Endodermal cell (in vitro differentiated cells): ENCODE measurements at regions not wholly inside any gene's neighbourhood (a gene's known extent, or its start where the extent isn't known, plus 50 kb on each side); places are given as distances from the start of the nearest gene placed in this dataset.
A peak's percentile ranks its signal among the peaks of the same experiment; 100 is the strongest.
"Not testable (repeated sequence)": the region's sequence is repeated elsewhere in the genome, so short reads cannot be mapped to it uniquely, and the experiment has no call there.

Source experiments
- DNase-seq: peaks from one replicate; pipeline ENCODE4 v3.0.0-alpha.2; 2017
- H3K27ac ChIP-seq: 2 replicates; pipeline ENCODE4 v1.5.1; 2013; ENCODE audit warnings: mild to moderate bottlenecking, low read depth, low read length, moderate library complexity
- H3K27me3 ChIP-seq: 2 replicates; pipeline ENCODE4 v1.6.1; 2013; ENCODE audit warnings: mild to moderate bottlenecking, low read length, moderate library complexity; ENCODE audit not compliant: insufficient read depth, control insufficient read depth, poor library complexity, severe bottlenecking
- H3K36me3 ChIP-seq: 2 replicates; pipeline ENCODE4 v1.7.0; 2013; ENCODE audit warnings: mild to moderate bottlenecking, low read length, moderate library complexity; ENCODE audit not compliant: control insufficient read depth, insufficient read depth
- H3K4me1 ChIP-seq: one replicate; pipeline ENCODE4 v1.7.0; 2013; ENCODE audit warnings: low read length; ENCODE audit not compliant: control insufficient read depth, insufficient read depth
- H3K4me3 ChIP-seq: 2 replicates; pipeline ENCODE4 v1.5.1; 2013; ENCODE audit warnings: mild to moderate bottlenecking, low read length, moderate library complexity
- H3K9ac ChIP-seq: 2 replicates; pipeline ENCODE4 v1.6.1; 2013; ENCODE audit warnings: mild to moderate bottlenecking, low read length, moderate library complexity; ENCODE audit not compliant: poor library complexity, severe bottlenecking; ENCODE audit errors: extremely low read depth
- H3K9me3 ChIP-seq: 2 replicates; pipeline ENCODE4 v1.6.1; 2013; ENCODE audit warnings: mild to moderate bottlenecking, low read length, moderate library complexity; ENCODE audit not compliant: control insufficient read depth
- H3K27ac Mint-ChIP-seq: 2 replicates; pipeline ENCODE4 v1.8.0; 2020; ENCODE audit warnings: mixed read lengths
- H3K27me3 Mint-ChIP-seq: 2 replicates; pipeline ENCODE4 v1.8.0; 2021; ENCODE audit warnings: mild to moderate bottlenecking, mixed read lengths; ENCODE audit not compliant: insufficient read depth
- H3K36me3 Mint-ChIP-seq: 2 replicates; pipeline ENCODE4 v1.8.0; 2020; ENCODE audit warnings: low read depth, mixed read lengths
- H3K4me1 Mint-ChIP-seq: 2 replicates; pipeline ENCODE4 v1.8.0; 2020; ENCODE audit warnings: mixed read lengths
- H3K4me3 Mint-ChIP-seq: 2 replicates; pipeline ENCODE4 v1.8.0; 2020; ENCODE audit warnings: mild to moderate bottlenecking, moderate library complexity, mixed read lengths
- H3K9me3 Mint-ChIP-seq: 2 replicates; pipeline ENCODE4 v1.8.0; 2020; ENCODE audit warnings: mild to moderate bottlenecking, mixed read lengths
- WGBS, 2 experiments: methylation state at CpG; one replicate each; pipeline versions ENCODE4 v1.1.5 to v1.1.7; 2013; ENCODE audit warnings: missing lambda C conversion rate in 2 of 2, mixed read lengths in 1 of 2; ENCODE audit not compliant: insufficient coverage in 1 of 2, insufficient read length in 1 of 2; 5-methylcytosine and 5-hydroxymethylcytosine counted together
- TF ChIP-seq, protein P1 (sequence below): fragments of 200-600 bp; sonication (generic); conservative IDR thresholded peaks from 2 replicates; pipeline ENCODE4 v1.5.0; 2021; ENCODE audit warnings: antibody characterized with exemption, mild to moderate bottlenecking

DNA sequence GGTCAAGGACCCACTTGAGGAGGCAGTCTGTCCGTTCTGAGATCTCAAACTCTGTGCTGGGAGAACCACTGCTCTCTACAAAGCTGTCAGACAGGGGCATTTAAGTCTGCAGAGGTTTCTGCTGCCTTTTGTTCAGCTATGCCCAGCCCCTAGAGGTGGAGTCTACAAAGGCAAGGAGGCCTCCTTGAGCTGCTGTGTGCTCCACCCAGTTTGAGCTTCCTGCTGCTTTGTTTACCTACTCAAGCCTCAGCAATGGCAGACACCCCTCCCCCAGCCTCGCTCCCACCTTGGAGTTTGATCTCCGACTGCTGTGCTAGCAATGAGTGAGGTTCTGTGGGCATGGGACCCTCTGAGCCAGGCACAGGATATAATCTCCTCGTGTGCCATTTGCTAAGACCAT is 156.8 kb upstream of the ARPP21 start:
- H3K27me3 ChIP-seq, H3K36me3 ChIP-seq, H3K27ac ChIP-seq, H3K27ac Mint-ChIP-seq, H3K9ac ChIP-seq, H3K36me3 Mint-ChIP-seq, H3K9me3 ChIP-seq, H3K4me1 ChIP-seq, H3K27me3 Mint-ChIP-seq, H3K4me3 ChIP-seq: not testable (repeated sequence)
- Mint-ChIP-seq H3K4me1 (peaks cover 14% of the 10 kb centered on the region), H3K4me3 (peak overlapping the region; percentile 28), H3K9me3 (peaks cover 26% of the 10 kb centered on the region)
- TF ChIP-seq, protein P1, sequence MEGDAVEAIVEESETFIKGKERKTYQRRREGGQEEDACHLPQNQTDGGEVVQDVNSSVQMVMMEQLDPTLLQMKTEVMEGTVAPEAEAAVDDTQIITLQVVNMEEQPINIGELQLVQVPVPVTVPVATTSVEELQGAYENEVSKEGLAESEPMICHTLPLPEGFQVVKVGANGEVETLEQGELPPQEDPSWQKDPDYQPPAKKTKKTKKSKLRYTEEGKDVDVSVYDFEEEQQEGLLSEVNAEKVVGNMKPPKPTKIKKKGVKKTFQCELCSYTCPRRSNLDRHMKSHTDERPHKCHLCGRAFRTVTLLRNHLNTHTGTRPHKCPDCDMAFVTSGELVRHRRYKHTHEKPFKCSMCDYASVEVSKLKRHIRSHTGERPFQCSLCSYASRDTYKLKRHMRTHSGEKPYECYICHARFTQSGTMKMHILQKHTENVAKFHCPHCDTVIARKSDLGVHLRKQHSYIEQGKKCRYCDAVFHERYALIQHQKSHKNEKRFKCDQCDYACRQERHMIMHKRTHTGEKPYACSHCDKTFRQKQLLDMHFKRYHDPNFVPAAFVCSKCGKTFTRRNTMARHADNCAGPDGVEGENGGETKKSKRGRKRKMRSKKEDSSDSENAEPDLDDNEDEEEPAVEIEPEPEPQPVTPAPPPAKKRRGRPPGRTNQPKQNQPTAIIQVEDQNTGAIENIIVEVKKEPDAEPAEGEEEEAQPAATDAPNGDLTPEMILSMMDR: peak; percentile 41
- peak; percentile 87 for DNase-seq
- WGBS, 2 experiments: 33 to 47% methylated on average over 1 to 4 of the region's 4 CpGs

DNA sequence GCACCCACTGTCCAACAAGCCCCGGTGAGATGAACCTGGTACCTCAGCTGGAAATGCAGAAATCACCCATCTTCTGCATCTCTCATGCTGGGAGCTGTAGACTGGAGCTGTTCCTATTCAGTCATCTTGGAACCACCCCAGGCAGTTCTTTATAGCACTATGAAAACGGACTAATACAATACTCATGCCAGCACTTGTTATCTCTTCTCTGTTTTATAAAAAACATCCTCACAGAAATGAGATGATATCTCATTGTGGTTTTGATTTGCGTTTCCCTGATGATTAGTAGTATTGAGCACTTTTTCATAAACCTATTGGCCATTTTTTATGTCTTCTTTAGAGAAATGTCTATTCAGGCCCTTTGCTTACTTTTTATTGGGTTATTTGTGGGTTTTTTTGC is 156.2 kb upstream of the ARPP21 start:
- no peak overlapping the region for H3K27ac ChIP-seq
- Mint-ChIP-seq H3K4me1 (peaks cover 14% of the 10 kb centered on the region), H3K36me3 (no peaks in the 10 kb centered on the region), H3K27ac (no peak overlapping the region), H3K4me3 (peak overlapping the region; percentile 28), H3K9me3 (peaks cover 22% of the 10 kb centered on the region), H3K27me3 (no peaks in the 10 kb centered on the region)
- H3K27me3 ChIP-seq: no peaks in the 10 kb centered on the region
- H3K9me3 ChIP-seq: no peaks in the 10 kb centered on the region
- H3K36me3 ChIP-seq: no peaks in the 10 kb centered on the region
- DNase-seq: no peak
- no peak overlapping the region for H3K4me3 ChIP-seq
- H3K4me1 ChIP-seq: peaks cover 2% of the 10 kb centered on the region
- H3K9ac ChIP-seq: no peak overlapping the region
- TF ChIP-seq, protein P1: no peak
- WGBS, 2 experiments: 87% methylated on average over 3 of the region's 3 CpGs; no CpG with 5 or more reads in 1 of the 2 experiments

- Histone ChIP-seq H3K9ac (no peak overlapping the region), H3K9me3 (no peaks in the 10 kb centered on the region), H3K4me1 (peaks cover 2% of the 10 kb centered on the region), H3K36me3 (no peaks in the 10 kb centered on the region), H3K4me3 (no peak overlapping the region), H3K27ac (no peak overlapping the region), H3K27me3 (no peaks in the 10 kb centered on the region)
- peaks cover 14% of the 10 kb centered on the region for H3K4me1 Mint-ChIP-seq
- TF ChIP-seq, protein P1: no peak
- H3K27ac Mint-ChIP-seq: no peak overlapping the region
- no peak overlapping the region for H3K4me3 Mint-ChIP-seq
- H3K9me3 Mint-ChIP-seq: peaks cover 16% of the 10 kb centered on the region
- WGBS, 2 experiments: 85% methylated on average over 1 of the region's 1 CpG; no CpG with 5 or more reads in 1 of the 2 experiments
- no peaks in the 10 kb centered on the region for H3K27me3 Mint-ChIP-seq
- no peak for DNase-seq
- H3K36me3 Mint-ChIP-seq: no peaks in the 10 kb centered on the region
Measured at GRCh38 chr3:35484929-35485530, 154.3 kb upstream of the ARPP21 start.
